Bronchial epithelial cell (primary cell): ENCODE measurements at regions not wholly inside any gene's neighbourhood (a gene's known extent, or its start where the extent isn't known, plus 50 kb on each side); places are given as distances from the start of the nearest gene placed in this dataset.
A peak's percentile ranks its signal among the peaks of the same experiment; 100 is the strongest.

Source experiments
- DNase-seq: peaks from one replicate; pipeline ENCODE4 v3.0.0-alpha.2; 2010; ENCODE audit warnings: low read depth
- FAIRE-seq: peaks from 2 replicates; lab custom pipeline; 2011; peaks lifted over from hg19 to GRCh38; lab: Jason Lieb, UNC
- H3K27me3 ChIP-seq: 2 replicates; pipeline ENCODE4 v1.5.1; 2011; ENCODE audit warnings: low read length; ENCODE audit not compliant: control insufficient read depth, insufficient read depth
- H3K36me3 ChIP-seq: 2 replicates; pipeline ENCODE4 v1.5.1; 2011; ENCODE audit warnings: low read length; ENCODE audit not compliant: control insufficient read depth, insufficient read depth
- H3K4me3 ChIP-seq: 2 replicates; pipeline ENCODE4 v1.5.1; 2011; ENCODE audit warnings: mild to moderate bottlenecking, low read depth, low read length, control low read depth
- CTCF ChIP-seq: IDR thresholded peaks from 2 replicates; pipeline ENCODE4 v1.5.1; 2011; ENCODE audit warnings: mild to moderate bottlenecking, moderate library complexity, low read length, control low read depth, inconsistent platforms; ENCODE audit not compliant: insufficient read depth, severe bottlenecking

- Histone ChIP-seq H3K27me3 (no peaks in the 10 kb centered on the region), H3K36me3 (no peaks in the 10 kb centered on the region), H3K4me3 (no peak overlapping the region)
- no peak for TF ChIP-seq CTCF
- FAIRE-seq (no peak), DNase-seq (no peak)
Observed at GRCh38 chr4:163673848-163674697, 179.6 kb downstream of the TMA16 start.

GRCh38 chr4:163679189-163679588 lies 184.7 kb downstream of the TMA16 start:
- Histone ChIP-seq H3K4me3 (no peak overlapping the region), H3K27me3 (no peaks in the 10 kb centered on the region), H3K36me3 (no peaks in the 10 kb centered on the region)
- DNase-seq (peak; percentile 25), FAIRE-seq (no peak)
- TF ChIP-seq CTCF, result peak; percentile 30

- no peaks in the 10 kb centered on the region for H3K36me3 ChIP-seq
- no peak for FAIRE-seq
- no peaks in the 10 kb centered on the region for H3K27me3 ChIP-seq
- no peak for TF ChIP-seq CTCF
- DNase-seq, result peak; percentile 42
- H3K4me3 ChIP-seq, result no peak overlapping the region
Observed at GRCh38 chr4:163680386-163681098, 186.1 kb downstream of the TMA16 start.

- no peaks in the 10 kb centered on the region for H3K36me3 ChIP-seq
- no peak overlapping the region for H3K4me3 ChIP-seq
- FAIRE-seq (no peak), DNase-seq (peak; percentile 28)
- TF ChIP-seq CTCF, result peak; percentile 59
- no peaks in the 10 kb centered on the region for H3K27me3 ChIP-seq
Observed at GRCh38 chr4:163681208-163681821, 186.8 kb downstream of the TMA16 start.

GRCh38 chr4:163688856-163689255 lies 194.4 kb downstream of the TMA16 start:
- Histone ChIP-seq H3K36me3 (no peaks in the 10 kb centered on the region), H3K4me3 (no peak overlapping the region), H3K27me3 (no peaks in the 10 kb centered on the region)
- no peak for DNase-seq
- TF ChIP-seq CTCF, result no peak
- no peak for FAIRE-seq
